ENCODE measurements at regions not wholly inside any gene's neighbourhood (a gene's known extent, or its start where the extent isn't known, plus 50 kb on each side); places are given as distances from the start of the nearest gene placed in this dataset.

GRCh38 chr3:28134792-28135375 lies 106.5 kb upstream of the CMC1 start:
- no peaks in the 10 kb centered on the region for H4K20me1 ChIP-seq (ENCODE audit: insufficient read depth, low read length)
- TF ChIP-seq CTCF (IDR thresholded peaks at IDR 0.05; ENCODE audit: extremely low read depth, low read depth, low read length), result no peak
- no peaks in the 10 kb centered on the region for H3K36me3 ChIP-seq (ENCODE audit: insufficient read depth, low read length)
- no peaks in the 10 kb centered on the region for H3K4me1 ChIP-seq (ENCODE audit: insufficient read depth, low read length)
- H3K4me3 ChIP-seq (ENCODE audit: insufficient read depth, low read length), result no peak overlapping the region
- no peaks in the 10 kb centered on the region for H3K9me3 ChIP-seq (ENCODE audit: low read depth, low read length)
- H2AFZ ChIP-seq (ENCODE audit: low read length), result no peak overlapping the region
- no peak overlapping the region for H3K27ac ChIP-seq (ENCODE audit: low read depth, low read length)
- no peaks in the 10 kb centered on the region for H3K79me2 ChIP-seq (ENCODE audit: insufficient read depth, low read length)
- H3K4me2 ChIP-seq (ENCODE audit: insufficient read depth, low read length), result no peak overlapping the region
- no peak for DNase-seq (ENCODE audit: insufficient read length, low spot score, missing footprints)
- H3K27me3 ChIP-seq (ENCODE audit: insufficient read depth, low read length), result no peaks in the 10 kb centered on the region

GRCh38 chr3:28136607-28137216 lies 104.7 kb upstream of the CMC1 start:
- no peak overlapping the region for H3K4me2 ChIP-seq (ENCODE audit: insufficient read depth, low read length)
- no peaks in the 10 kb centered on the region for H3K4me1 ChIP-seq (ENCODE audit: insufficient read depth, low read length)
- H3K27me3 ChIP-seq (ENCODE audit: insufficient read depth, low read length), result no peaks in the 10 kb centered on the region
- no peak for DNase-seq (ENCODE audit: insufficient read length, low spot score, missing footprints)
- H4K20me1 ChIP-seq (ENCODE audit: insufficient read depth, low read length), result no peaks in the 10 kb centered on the region
- H3K36me3 ChIP-seq (ENCODE audit: insufficient read depth, low read length), result no peaks in the 10 kb centered on the region
- no peak overlapping the region for H3K4me3 ChIP-seq (ENCODE audit: insufficient read depth, low read length)
- H2AFZ ChIP-seq (ENCODE audit: low read length), result no peak overlapping the region
- H3K9me3 ChIP-seq (ENCODE audit: low read depth, low read length), result no peaks in the 10 kb centered on the region
- H3K27ac ChIP-seq (ENCODE audit: low read depth, low read length), result no peak overlapping the region
- no peaks in the 10 kb centered on the region for H3K79me2 ChIP-seq (ENCODE audit: insufficient read depth, low read length)
- TF ChIP-seq CTCF (IDR thresholded peaks at IDR 0.05; ENCODE audit: extremely low read depth, low read depth, low read length), result no peak

- no peak overlapping the region for H3K27ac ChIP-seq (ENCODE audit: low read depth, low read length)
- no peak for TF ChIP-seq CTCF (IDR thresholded peaks at IDR 0.05; ENCODE audit: extremely low read depth, low read depth, low read length)
These were observed 103.3 kb upstream of the CMC1 start for GRCh38 chr3:28138043-28138610.

GRCh38 chr3:28139288-28139687 lies 102.1 kb upstream of the CMC1 start:
- H3K27me3 ChIP-seq (ENCODE audit: insufficient read depth, low read length), result no peaks in the 10 kb centered on the region
- H3K9me3 ChIP-seq (ENCODE audit: low read depth, low read length), result no peaks in the 10 kb centered on the region
- no peaks in the 10 kb centered on the region for H3K4me1 ChIP-seq (ENCODE audit: insufficient read depth, low read length)
- no peak overlapping the region for H2AFZ ChIP-seq (ENCODE audit: low read length)
- H3K79me2 ChIP-seq (ENCODE audit: insufficient read depth, low read length), result no peaks in the 10 kb centered on the region
- H3K27ac ChIP-seq (ENCODE audit: low read depth, low read length), result no peak overlapping the region
- no peaks in the 10 kb centered on the region for H3K36me3 ChIP-seq (ENCODE audit: insufficient read depth, low read length)
- DNase-seq (ENCODE audit: insufficient read length, low spot score, missing footprints), result no peak
- TF ChIP-seq CTCF (IDR thresholded peaks at IDR 0.05; ENCODE audit: extremely low read depth, low read depth, low read length), result no peak
- no peaks in the 10 kb centered on the region for H4K20me1 ChIP-seq (ENCODE audit: insufficient read depth, low read length)
- no peak overlapping the region for H3K4me3 ChIP-seq (ENCODE audit: insufficient read depth, low read length)
- no peak overlapping the region for H3K4me2 ChIP-seq (ENCODE audit: insufficient read depth, low read length)

More at GRCh38 chr3:28138043-28138610, 103.3 kb upstream of the CMC1 start:
- no peaks in the 10 kb centered on the region for H3K27me3 ChIP-seq (ENCODE audit: insufficient read depth, low read length)
- no peaks in the 10 kb centered on the region for H4K20me1 ChIP-seq (ENCODE audit: insufficient read depth, low read length)
- H3K4me3 ChIP-seq (ENCODE audit: insufficient read depth, low read length), result no peak overlapping the region
- no peak for DNase-seq (ENCODE audit: insufficient read length, low spot score, missing footprints)
- no peaks in the 10 kb centered on the region for H3K4me1 ChIP-seq (ENCODE audit: insufficient read depth, low read length)
- no peak overlapping the region for H2AFZ ChIP-seq (ENCODE audit: low read length)
- H3K36me3 ChIP-seq (ENCODE audit: insufficient read depth, low read length), result no peaks in the 10 kb centered on the region
- no peak overlapping the region for H3K4me2 ChIP-seq (ENCODE audit: insufficient read depth, low read length)
- no peaks in the 10 kb centered on the region for H3K9me3 ChIP-seq (ENCODE audit: low read depth, low read length)
- no peaks in the 10 kb centered on the region for H3K79me2 ChIP-seq (ENCODE audit: insufficient read depth, low read length)
